ENCODE measurements at regions not wholly inside any gene's neighbourhood (a gene's known extent, or its start where the extent isn't known, plus 50 kb on each side); places are given as distances from the start of the nearest gene placed in this dataset.
"Not testable (repeated sequence)": the region's sequence is repeated elsewhere in the genome, so short reads cannot be mapped to it uniquely, and the experiment has no call there.

GRCh38 chr2:221908518-221908917, 336.4 kb upstream of the EPHA4 start:
- no peaks in the 10 kb centered on the region for H3K27me3 Mint-ChIP-seq (ENCODE audit: low read depth)
- H3K27ac Mint-ChIP-seq: no peak overlapping the region
- no peaks in the 10 kb centered on the region for H3K4me1 Mint-ChIP-seq (ENCODE audit: low read depth)

DNA sequence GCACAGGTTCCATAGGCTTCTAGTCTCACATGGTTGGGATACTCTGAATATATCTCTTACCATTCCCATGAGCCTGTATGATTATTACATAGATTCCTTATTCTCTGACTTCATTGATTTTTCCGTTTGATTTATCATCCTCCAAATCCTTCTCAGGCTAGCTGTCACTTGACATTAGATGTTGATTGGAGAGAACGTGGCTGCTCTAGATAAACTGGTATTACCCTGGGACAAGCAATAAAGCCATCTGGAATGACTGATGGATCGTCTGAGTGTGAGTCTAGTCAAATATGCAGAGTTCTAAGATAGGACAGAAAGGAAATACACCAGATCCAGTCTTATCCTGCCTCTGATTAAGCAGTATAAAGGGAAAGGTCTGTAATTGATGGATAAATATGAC, 325.6 kb upstream of the EPHA4 start:
- Mint-ChIP-seq H3K9me3 (peaks cover 8% of the 10 kb centered on the region), H3K36me3 (ENCODE audit: low read depth) (no peaks in the 10 kb centered on the region), H3K4me3 (no peak overlapping the region), H3K27me3 (ENCODE audit: low read depth) (no peaks in the 10 kb centered on the region), H3K4me1 (ENCODE audit: low read depth) (no peaks in the 10 kb centered on the region), H3K27ac (no peak overlapping the region)
- DNase-seq (ENCODE audit: low spot score): no peak

More at GRCh38 chr2:221908518-221908917, 336.4 kb upstream of the EPHA4 start:
- Mint-ChIP-seq H3K4me3 (no peak overlapping the region), H3K9me3 (no peaks in the 10 kb centered on the region), H3K36me3 (ENCODE audit: low read depth) (no peaks in the 10 kb centered on the region)
- DNase-seq (ENCODE audit: low spot score): no peak

DNA sequence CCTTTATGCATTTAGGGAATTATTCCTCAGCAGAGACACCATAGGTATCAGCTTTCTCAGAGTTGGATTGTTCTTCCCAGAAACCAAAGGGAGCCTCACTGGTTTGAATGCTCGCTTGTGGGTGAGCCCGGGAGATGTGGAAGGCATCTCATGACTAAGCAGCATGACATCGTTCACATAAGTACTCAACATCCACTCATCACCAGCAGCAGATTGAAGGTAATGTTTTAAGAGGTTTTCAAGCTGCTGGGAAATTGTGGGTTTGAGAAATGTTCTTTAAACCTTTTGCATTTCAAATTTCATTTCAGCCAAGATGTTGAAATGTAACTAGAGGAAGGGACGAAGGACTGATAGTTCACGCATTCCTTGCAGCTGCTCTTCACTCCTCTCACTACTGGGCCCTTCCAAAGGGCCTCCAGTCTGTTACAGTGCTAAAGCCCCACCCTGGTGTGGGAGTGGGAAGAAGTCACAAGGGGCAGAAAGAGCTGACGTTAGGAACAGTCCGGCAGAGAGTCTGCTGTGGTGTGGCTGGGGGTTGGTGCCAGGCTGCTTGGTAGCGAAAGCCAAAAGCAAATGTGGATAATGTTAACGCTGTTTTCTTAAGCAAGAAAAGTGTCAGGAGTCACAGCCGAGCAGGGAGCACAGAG, 324.5 kb upstream of the EPHA4 start:
- H3K27ac Mint-ChIP-seq: no peak overlapping the region
- H3K4me1 Mint-ChIP-seq (ENCODE audit: low read depth): no peaks in the 10 kb centered on the region
- H3K9me3 Mint-ChIP-seq: peaks cover 8% of the 10 kb centered on the region
- no peaks in the 10 kb centered on the region for H3K36me3 Mint-ChIP-seq (ENCODE audit: low read depth)
- no peak overlapping the region for H3K4me3 Mint-ChIP-seq
- H3K27me3 Mint-ChIP-seq (ENCODE audit: low read depth): no peaks in the 10 kb centered on the region
- DNase-seq (ENCODE audit: low spot score): no peak

DNA sequence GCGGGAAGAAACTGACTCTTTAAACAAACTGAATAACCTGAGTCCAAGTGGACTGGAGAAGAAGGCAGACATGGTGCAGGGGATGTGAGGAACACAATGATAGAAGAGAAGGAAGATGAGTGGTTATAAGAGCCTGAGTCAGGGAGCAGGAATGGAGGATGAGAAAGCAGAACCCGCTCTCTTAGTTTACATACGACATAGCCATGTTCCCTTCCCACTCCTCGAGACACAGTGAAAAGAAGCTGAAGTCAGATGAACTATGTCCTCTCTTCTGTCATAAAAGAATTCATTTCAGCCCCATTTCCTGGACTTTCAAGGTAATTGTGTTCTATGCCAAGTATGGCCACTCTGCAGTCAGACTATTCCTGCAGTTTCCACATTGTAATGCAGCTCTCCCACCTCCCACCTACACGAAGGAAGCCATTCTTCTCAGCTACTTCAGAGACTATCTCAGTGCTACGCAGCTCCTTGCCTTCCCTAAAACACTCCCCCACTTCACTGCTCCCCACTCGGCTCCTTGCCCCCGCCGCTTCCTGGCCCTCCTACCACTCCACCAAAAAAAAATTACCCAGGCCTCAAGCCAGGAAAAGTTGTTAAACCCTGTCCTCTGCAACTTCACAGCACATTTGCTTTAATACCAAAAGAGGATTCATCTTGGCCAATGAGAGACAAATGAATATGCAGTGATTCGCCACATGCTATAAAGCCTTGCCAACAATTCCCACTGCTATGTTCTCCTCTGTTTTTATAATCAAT, 323.4 kb upstream of the EPHA4 start:
- H3K4me3 Mint-ChIP-seq: no peak overlapping the region
- H3K27me3 Mint-ChIP-seq (ENCODE audit: low read depth): no peaks in the 10 kb centered on the region
- H3K36me3 Mint-ChIP-seq (ENCODE audit: low read depth): no peaks in the 10 kb centered on the region
- no peak for DNase-seq (ENCODE audit: low spot score)
- H3K27ac Mint-ChIP-seq: no peak overlapping the region
- H3K9me3 Mint-ChIP-seq: peaks cover 8% of the 10 kb centered on the region
- no peaks in the 10 kb centered on the region for H3K4me1 Mint-ChIP-seq (ENCODE audit: low read depth)

DNA sequence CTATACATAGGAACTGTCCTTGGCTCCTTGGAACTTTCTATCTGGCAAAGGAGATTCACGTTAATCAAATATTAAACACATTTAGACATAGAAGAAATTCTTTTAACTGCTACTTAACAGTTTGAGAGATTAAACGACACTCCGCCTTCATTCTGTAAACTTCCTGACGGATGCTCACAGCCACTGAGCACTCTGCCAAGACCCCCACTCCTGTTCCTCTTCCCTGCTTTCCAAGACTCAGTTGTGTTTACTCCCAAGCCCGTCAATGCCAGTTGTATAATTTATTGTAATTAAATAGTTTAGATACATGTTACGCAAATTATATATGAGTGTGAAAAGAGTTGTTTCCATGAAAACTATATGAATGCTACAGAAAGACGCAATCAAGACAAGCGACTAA, 321.4 kb upstream of the EPHA4 start:
- Mint-ChIP-seq H3K27ac (no peak overlapping the region), H3K27me3 (ENCODE audit: low read depth) (no peaks in the 10 kb centered on the region), H3K4me3 (no peak overlapping the region), H3K9me3 (peaks cover 8% of the 10 kb centered on the region), H3K4me1 (ENCODE audit: low read depth) (no peaks in the 10 kb centered on the region), H3K36me3 (ENCODE audit: low read depth) (no peaks in the 10 kb centered on the region)
- DNase-seq (ENCODE audit: low spot score): no peak

DNA sequence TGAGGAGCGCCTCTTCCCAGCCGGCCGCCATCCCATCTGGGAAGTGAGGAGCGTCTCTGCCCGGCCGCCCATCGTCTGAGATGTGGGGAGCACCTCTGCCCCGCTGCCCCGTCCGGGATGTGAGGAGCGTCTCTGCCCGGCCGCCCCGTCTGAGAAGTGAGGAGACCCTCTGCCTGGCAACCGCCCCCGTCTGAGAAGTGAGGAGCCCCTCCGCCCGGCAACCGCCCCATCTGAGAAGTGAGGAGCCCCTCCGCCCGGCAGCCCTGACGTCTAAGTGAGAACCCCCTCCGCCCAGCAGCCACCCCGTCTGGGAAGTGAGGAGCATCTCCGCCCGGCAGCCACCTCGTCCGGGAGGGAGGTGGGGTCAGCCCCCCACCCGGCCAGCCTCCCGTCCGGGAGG, 319.9 kb upstream of the EPHA4 start:
- H3K27me3 Mint-ChIP-seq (ENCODE audit: low read depth); H3K4me3 Mint-ChIP-seq; H3K9me3 Mint-ChIP-seq; H3K36me3 Mint-ChIP-seq (ENCODE audit: low read depth); H3K4me1 Mint-ChIP-seq (ENCODE audit: low read depth); DNase-seq (ENCODE audit: low spot score); H3K27ac Mint-ChIP-seq: not testable (repeated sequence)

GRCh38 chr2:221883976-221884375, 311.9 kb upstream of the EPHA4 start:
- Mint-ChIP-seq H3K36me3 (ENCODE audit: low read depth) (no peaks in the 10 kb centered on the region), H3K4me3 (no peak overlapping the region), H3K27ac (no peak overlapping the region), H3K27me3 (ENCODE audit: low read depth) (no peaks in the 10 kb centered on the region), H3K9me3 (no peaks in the 10 kb centered on the region), H3K4me1 (ENCODE audit: low read depth) (no peaks in the 10 kb centered on the region)
- no peak for DNase-seq (ENCODE audit: low spot score)

GRCh38 chr2:221876016-221876415, 303.9 kb upstream of the EPHA4 start:
- Mint-ChIP-seq H3K4me3 (no peak overlapping the region), H3K9me3 (no peaks in the 10 kb centered on the region), H3K27ac (no peak overlapping the region), H3K4me1 (ENCODE audit: low read depth) (no peaks in the 10 kb centered on the region), H3K27me3 (ENCODE audit: low read depth) (no peaks in the 10 kb centered on the region), H3K36me3 (ENCODE audit: low read depth) (no peaks in the 10 kb centered on the region)
- DNase-seq (ENCODE audit: low spot score): no peak

DNA sequence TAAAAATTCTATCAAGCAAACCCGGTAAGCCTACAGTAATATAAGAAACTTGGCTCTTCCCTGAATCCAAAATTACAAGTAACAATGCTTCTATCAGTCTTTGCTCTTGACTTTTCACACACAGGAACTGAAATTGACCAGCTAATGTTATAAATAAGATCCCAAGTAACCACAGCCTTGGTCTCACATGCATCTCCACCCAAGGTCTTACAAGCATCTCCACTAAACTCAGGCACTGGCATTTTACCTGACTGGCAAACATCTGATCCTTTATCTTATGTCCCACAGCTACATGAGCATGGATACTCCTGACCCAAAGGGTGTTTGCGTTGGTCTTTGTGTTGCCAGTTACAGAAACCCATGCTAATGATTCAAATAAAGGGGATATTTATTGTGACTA, 302.3 kb upstream of the EPHA4 start:
- no peaks in the 10 kb centered on the region for H3K4me1 Mint-ChIP-seq (ENCODE audit: low read depth)
- no peak overlapping the region for H3K27ac Mint-ChIP-seq
- no peaks in the 10 kb centered on the region for H3K27me3 Mint-ChIP-seq (ENCODE audit: low read depth)
- H3K9me3 Mint-ChIP-seq: no peaks in the 10 kb centered on the region
- H3K4me3 Mint-ChIP-seq: no peak overlapping the region
- no peak for DNase-seq (ENCODE audit: low spot score)
- no peaks in the 10 kb centered on the region for H3K36me3 Mint-ChIP-seq (ENCODE audit: low read depth)

GRCh38 chr2:221857719-221858118, 285.6 kb upstream of the EPHA4 start:
- Mint-ChIP-seq H3K27ac (no peak overlapping the region), H3K36me3 (ENCODE audit: low read depth) (no peaks in the 10 kb centered on the region), H3K4me3 (no peak overlapping the region), H3K9me3 (peaks cover under 1% of the 10 kb centered on the region), H3K27me3 (ENCODE audit: low read depth) (no peaks in the 10 kb centered on the region), H3K4me1 (ENCODE audit: low read depth) (no peaks in the 10 kb centered on the region)
- DNase-seq (ENCODE audit: low spot score): no peak

GRCh38 chr2:221853297-221853696, 281.2 kb upstream of the EPHA4 start:
- no peak for DNase-seq (ENCODE audit: low spot score)
- Mint-ChIP-seq H3K27me3 (ENCODE audit: low read depth) (no peaks in the 10 kb centered on the region), H3K9me3 (no peaks in the 10 kb centered on the region), H3K4me1 (ENCODE audit: low read depth) (no peaks in the 10 kb centered on the region), H3K4me3 (no peak overlapping the region), H3K27ac (no peak overlapping the region), H3K36me3 (ENCODE audit: low read depth) (no peaks in the 10 kb centered on the region)

GRCh38 chr2:221851531-221852045, 279.5 kb upstream of the EPHA4 start:
- Mint-ChIP-seq H3K27ac (no peak overlapping the region), H3K4me3 (no peak overlapping the region), H3K36me3 (ENCODE audit: low read depth) (no peaks in the 10 kb centered on the region), H3K4me1 (ENCODE audit: low read depth) (no peaks in the 10 kb centered on the region), H3K9me3 (no peaks in the 10 kb centered on the region), H3K27me3 (ENCODE audit: low read depth) (no peaks in the 10 kb centered on the region)
- no peak for DNase-seq (ENCODE audit: low spot score)

GRCh38 chr2:221850076-221850475, 278.0 kb upstream of the EPHA4 start:
- Mint-ChIP-seq H3K27me3 (ENCODE audit: low read depth) (no peaks in the 10 kb centered on the region), H3K9me3 (no peaks in the 10 kb centered on the region), H3K36me3 (ENCODE audit: low read depth) (no peaks in the 10 kb centered on the region), H3K4me3 (no peak overlapping the region), H3K27ac (no peak overlapping the region), H3K4me1 (ENCODE audit: low read depth) (no peaks in the 10 kb centered on the region)
- no peak for DNase-seq (ENCODE audit: low spot score)

DNA sequence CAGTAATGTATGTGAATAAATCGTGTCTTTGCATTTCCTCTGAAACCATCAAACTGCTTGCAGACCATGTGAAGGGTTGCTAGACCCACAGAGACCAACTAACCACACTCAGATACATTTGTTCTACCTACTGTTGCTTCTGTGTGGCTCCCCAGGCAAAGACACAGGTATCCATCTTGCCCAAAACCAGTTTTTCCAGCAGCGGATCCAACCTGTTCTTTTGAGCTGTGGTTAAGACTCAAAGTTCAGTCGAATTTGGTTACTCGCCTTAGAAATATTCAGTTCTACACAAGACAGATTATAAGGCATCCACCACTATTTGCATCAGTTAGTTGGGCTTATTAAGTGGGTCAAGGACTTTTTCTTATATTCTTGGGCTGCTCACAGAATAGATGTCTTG, 276.2 kb upstream of the EPHA4 start:
- Mint-ChIP-seq H3K4me3 (no peak overlapping the region), H3K4me1 (ENCODE audit: low read depth) (no peaks in the 10 kb centered on the region), H3K27me3 (ENCODE audit: low read depth) (no peaks in the 10 kb centered on the region), H3K36me3 (ENCODE audit: low read depth) (no peaks in the 10 kb centered on the region), H3K27ac (no peak overlapping the region), H3K9me3 (no peaks in the 10 kb centered on the region)
- no peak for DNase-seq (ENCODE audit: low spot score)

GRCh38 chr2:221845021-221845365, 272.9 kb upstream of the EPHA4 start:
- Mint-ChIP-seq H3K27me3 (ENCODE audit: low read depth) (no peaks in the 10 kb centered on the region), H3K4me3 (no peak overlapping the region), H3K9me3 (no peaks in the 10 kb centered on the region), H3K4me1 (ENCODE audit: low read depth) (no peaks in the 10 kb centered on the region), H3K36me3 (ENCODE audit: low read depth) (no peaks in the 10 kb centered on the region), H3K27ac (no peak overlapping the region)
- no peak for DNase-seq (ENCODE audit: low spot score)
